GM19240 (cell line): ENCODE measurements at regions not wholly inside any gene's neighbourhood (a gene's known extent, or its start where the extent isn't known, plus 50 kb on each side); places are given as distances from the start of the nearest gene placed in this dataset.
"Not testable (repeated sequence)": the region's sequence is repeated elsewhere in the genome, so short reads cannot be mapped to it uniquely, and the experiment has no call there.

ENCODE experiments used
- DNase-seq: peaks from one replicate; pipeline ENCODE4 v3.0.0; 2011; ENCODE audit warnings: low spot score; ENCODE audit not compliant: insufficient read length

DNA sequence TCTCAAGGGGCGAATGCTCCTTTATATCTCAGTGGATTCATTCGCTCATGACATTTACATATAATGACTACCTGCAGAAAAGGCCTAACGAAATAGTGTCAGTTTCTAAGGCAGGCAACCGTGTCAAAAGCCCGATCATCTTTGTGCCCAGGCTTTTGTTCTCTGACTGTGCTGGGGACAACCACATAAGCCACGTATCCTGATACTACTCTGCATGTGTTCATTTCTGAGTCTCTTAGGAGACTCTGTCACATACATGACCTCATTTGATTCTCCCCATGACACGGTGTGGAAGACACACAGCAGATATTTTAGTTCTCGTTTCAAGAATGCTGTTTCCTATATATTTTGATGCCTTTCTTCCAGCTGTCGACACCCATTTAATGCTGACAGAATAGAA is 598.5 kb downstream of the BNC2 start:
- DNase-seq, result no peak

DNA sequence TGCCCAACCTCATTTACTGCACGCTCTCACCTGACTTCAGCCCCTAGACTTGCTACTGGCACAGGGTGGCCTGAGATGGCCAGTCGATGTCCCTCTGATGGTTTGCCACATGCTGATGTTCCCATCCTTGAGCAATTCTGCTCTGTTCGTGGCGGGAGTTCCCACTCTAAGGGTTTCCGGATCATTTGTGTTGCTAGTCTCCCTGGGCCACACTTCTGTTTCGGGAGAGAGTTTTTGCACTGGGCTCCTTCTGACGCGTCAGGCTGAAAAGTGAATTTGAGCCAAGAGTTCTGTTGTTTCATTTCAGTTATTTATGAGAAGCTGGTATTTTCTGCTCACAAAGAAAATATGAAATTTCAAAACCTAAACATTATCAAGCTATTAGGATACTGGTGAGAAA is 597.7 kb downstream of the BNC2 start:
- DNase-seq, result no peak

DNA sequence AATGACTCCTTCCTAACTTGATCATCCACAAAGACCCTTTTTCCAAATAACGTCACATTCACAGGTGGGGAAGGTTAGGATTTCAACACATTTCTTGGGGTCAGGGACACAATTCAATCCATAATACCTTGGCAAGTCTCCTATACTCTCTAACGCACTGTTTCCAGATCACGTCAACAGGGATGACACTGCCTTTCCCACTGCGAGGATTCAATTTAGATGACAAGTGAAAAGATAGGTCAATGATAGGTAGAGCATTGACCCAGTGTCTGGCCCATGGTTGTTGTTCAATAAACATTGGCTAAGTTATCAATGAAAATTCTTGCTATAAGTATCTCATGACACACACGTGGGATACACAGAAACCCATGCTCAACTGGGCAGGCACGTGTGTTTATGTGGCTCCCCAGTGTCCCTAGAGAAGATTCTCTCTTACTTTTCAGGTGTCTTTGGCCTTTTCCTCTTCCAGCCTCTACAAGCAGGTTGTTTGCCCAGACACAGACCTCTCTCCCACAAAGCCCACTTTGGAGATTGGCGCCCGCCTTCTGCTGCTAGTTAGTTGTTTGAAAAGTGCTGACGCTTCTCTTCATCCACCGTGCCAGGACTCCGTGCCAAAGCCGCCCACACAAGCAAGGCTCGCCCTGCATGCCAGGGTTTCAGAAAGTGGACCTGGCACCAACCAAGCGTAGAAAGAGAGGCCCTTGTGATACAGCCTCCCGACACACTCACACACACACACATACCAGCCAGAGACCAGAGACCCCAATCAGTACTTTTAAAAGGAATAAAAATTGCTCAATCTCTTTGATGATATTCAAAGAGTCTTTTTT is 594.5 kb downstream of the BNC2 start:
- no peak for DNase-seq

DNA sequence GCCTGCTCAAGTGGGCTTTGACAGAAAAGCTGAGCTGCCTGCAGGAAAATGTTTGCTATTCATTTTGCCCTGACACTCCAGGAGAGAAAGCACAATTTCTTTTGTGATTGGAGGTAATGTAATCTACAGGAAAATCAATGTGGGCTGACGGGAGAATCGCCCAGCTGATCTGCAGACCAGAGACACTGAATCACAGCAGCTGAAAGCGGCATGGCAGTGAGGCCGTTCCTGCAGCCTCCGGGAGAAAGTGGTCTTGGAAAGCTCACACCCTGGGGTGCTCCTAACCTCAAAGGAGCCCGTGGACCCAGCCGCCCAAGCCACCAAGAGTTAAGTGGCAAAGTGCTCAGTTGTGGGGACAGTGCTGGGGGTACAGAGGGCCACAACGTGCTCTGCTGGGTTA is 593.6 kb downstream of the BNC2 start:
- no peak for DNase-seq

DNA sequence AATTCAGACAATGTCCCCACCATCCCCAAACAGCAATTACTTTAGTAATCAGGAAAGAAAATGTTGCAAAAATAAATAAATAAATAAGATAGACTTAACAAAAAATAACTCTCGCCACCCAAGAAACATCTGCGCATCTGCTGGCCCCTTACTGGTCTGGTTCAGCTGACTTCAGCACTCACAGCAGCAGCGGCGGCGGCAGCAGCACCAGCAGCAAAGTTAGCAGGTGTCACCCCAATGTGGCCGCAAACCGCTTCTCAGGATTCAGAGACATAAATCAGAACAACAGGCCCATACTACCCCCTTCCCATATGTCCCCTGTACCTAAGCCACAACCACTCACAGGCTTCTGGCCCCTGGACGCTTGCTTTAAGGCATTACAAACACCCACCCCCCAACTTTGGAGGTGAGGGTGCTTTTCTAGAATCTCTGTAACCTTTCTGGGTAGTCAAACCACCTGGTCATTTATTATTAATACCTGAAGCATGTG is 593.0 kb downstream of the BNC2 start:
- DNase-seq, result no peak

DNA sequence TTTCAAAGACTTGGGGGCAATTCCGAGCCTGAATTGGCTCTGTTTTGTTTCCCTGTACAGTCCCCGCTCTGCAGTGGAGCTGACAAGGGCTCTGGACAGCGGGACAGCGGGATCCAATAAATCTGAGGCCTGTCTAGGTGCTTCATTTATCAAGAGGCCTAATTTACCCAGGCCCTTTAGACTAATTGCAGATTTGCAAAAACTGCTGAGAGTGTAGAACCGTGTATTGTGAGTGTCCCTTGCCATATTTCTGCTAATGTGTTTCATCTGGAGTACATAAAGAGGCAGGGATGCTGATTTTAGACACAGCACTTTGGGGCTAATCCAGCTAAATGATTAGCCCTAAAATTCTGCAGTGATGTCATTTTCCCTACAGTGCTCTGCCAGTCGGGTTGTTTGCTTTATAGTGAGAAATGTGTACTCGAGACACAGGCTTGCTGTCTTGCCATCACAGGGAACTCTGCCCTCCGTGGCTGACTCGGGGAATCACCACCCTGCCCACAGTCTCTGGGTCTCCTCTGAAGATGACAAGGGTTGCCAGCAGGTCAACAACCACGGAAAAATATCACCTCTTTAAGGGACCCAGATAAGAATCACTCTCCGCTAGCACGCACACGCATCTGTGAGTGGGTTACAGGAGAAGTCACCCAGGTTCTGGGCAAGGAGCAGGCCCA is 592.0 kb downstream of the BNC2 start:
- DNase-seq, result no peak

DNA sequence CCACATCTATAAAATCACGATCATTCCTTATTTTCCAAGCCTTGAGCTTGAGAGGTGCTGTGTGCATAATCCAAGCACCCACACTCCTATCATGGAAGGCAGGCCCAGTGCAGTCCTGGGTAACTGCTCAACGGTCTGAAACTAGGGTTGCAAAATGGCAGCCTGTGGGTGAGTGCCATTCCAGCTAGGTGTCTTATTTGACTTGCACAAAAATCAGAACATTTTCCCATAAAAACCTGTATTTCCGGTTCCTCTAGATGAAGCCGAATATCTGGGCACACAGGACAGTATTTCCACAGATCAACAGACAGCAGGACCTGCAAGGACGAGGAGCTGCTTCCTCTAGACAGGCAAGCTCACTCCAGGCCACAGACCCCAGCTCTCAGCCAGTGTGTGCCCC is 588.8 kb downstream of the BNC2 start:
- DNase-seq, result no peak

DNA sequence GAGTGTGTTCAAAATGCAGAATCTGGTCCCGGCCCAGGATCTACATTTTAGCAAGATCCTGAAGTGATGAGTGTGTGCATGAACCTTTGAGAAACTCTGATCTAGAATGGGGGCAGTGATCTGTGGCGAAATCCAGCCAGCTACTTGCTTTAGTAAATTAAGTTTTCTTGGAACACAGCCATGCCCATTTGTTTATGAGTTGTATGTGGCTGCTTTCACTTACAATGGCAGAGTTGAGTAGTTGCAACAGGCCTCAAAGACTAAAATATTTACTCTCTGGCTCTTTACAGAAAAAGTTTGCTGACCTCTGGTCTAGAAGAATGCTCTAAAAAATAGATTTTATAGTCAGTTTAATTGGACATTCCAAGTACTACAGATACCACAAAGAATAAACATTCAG is 588.3 kb downstream of the BNC2 start:
- no peak for DNase-seq

DNA sequence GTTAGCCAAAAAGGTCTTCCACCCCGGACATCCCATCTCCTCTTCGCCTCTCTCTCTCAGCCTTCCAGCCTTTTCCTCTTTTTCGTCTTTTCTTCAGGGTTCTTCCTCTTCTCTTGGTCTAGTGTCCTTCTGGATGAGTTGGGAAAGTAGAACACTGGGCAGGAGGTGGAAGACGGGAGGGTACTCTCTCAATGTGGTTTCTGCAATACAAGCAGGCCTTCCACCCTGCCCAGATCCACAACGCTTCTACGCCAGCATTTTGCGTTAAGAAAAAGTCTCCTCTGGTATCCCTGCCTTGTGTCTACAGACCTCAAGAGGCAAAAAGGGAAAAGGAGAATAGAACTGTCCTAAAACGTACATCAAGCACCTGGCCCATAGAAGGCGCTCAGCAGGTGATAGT is 587.8 kb downstream of the BNC2 start:
- DNase-seq, result no peak

DNA sequence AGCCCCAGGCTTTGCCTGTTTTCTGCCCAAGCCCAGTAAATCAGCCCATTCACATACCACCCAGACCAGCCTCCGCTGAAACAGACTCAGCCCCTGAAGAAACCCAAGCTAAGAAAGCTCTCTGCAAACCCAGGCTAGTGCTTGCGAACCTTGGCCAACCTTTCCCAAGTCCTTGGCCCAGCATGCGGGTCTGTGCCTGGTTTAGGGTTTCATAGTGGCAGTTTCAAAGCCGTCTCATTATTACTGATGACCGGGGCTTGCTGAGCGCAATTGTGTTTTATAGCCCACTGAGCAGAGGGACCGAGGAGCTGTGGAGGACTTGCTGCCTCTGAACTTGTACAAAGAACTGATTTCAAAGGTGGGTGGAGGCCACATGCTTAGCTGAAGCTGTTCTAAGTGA is 584.3 kb downstream of the BNC2 start:
- no peak for DNase-seq

DNA sequence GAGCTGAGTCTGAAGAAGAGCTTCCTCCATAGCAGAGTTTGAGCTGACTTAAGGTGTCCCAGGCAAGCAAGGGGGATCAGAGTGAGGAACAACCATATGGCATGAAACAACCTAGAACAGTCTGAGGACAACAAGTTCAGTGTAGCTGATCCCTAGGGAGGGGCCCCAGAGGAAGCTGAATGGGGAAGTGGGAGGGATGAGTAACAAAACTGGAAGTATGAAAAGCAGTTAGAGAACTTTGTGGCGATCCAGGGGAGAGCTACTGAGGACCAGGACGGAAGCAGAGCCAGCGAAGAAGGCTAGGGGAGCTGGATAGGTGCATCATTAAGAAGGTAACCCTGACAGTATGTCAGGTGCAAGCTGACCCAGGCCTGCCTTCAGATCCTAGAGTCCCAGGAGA is 580.8 kb downstream of the BNC2 start:
- DNase-seq, result no peak

DNA sequence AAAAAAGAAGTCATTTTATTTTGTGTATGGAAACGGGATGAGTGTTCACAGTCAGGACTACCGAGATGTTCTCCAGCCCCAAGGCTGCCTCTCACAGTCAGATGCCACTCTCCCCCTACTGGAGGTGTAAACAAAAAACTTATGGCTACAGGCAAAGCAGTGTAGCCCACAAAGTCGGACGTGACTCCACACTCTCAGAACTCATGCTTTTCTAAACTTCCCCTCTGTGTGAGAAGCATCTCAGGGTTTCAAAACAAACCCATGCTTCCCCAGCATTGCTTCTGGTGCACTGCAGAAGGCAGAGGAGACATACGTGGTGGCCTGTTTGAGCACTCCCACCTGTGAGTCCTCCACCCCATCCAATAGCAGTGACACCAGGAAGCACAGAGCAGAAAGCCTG is 580.3 kb downstream of the BNC2 start:
- no peak for DNase-seq

DNA sequence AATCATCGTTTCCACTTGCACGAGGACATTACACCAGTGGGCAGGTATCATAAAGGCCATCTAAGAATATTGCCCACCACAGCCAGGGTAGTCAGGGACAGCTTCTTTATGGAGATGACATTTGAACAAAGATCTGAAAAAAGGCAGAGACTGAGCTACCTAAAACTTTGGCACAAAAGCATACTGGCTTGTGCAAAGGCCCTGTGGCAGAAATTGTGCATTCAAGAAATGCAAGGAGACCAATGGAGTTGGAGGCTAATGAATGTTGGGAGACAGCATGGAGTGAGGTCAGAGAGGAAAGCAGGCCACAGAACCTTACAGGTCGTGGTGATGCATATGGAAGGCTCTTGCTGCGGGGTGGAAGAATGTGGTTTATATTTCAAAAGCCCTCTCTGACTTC is 578.5 kb downstream of the BNC2 start:
- no peak for DNase-seq

DNA sequence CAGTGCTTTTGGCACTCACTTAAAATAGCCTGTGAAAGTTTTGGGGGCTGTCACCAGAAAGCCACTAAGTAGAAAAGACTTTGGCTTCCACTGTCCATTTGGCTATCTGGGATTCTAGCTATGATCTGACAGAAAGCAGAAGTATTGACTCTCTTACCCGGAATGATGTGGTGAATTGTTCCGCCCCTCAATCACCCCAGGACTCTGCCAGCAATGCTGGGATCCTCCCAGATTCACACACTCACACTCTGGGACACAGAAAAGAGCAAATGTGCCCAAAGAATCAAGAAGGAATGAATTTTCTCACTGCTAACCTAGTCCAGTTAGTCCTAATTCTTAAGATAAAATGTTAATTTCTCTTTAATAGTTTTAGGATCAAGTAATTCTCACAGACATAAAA is 576.9 kb downstream of the BNC2 start:
- DNase-seq, result no peak

DNA sequence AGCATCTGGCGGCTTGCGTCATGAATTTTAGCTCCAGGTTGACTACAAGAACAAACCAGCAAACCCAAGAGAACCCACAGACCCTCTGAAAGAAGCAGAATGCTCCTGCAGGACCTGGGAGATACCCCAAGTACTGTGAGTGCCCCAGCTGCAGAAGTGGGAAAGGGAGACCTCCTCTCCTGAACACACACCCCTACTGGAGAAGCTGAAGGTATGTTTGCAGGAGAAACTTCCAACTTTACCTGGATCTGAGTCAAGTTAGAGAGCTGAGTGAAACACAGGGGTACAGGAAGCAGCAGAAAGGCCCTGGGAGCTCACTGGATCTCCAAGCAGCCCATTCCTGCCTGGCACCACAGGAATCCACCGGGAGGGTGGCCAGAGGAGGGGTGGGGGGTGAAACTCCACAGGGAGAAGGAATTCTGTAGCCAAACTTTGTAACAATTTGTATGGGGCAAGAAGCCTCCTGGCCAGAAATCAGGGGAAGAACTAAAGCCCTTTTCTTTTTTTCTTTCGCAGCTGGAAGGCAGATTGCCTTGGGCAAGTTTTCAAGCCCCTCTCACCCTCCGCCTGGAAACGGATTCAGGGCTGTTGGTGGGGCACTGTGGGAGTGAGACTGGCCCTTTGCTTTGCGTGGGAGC is 576.2 kb downstream of the BNC2 start:
- no peak for DNase-seq

DNA sequence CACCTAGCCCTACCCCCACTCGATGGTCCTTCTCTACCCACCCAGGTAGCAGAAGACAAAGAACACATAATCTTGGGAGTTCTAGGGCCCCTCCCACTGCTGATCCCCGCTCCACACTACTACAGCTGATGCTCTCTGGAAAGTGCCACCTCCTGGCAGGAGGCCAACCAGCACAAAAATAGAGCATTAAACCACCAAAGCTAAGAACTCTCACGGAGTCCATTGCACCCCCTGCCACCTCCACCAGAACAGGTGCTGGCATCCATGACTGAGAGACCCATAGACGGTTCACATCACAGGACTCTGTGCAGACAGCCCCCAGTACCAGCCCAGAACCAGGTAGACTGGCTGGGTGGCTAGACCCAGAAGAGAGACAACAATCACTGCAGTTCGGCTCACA is 575.5 kb downstream of the BNC2 start:
- not testable (repeated sequence) for DNase-seq

DNA sequence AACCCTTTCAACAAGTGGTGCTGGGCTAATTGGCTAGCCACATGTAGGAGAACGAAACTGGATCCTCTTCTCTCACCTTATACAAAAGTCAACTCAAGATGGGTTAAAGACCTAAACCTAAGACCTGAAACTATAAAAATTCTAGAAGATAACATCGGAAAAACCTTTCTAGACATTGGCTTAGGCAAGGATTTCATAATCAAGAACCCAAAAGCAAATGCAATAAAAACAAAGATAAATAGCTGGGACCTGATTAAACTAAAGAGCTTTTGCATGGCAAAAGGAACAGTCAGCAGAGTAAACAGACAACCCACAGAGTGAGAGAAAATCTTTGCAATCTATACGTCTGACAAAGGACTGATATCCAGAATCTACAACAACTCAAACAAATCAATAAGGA is 571.1 kb downstream of the BNC2 start:
- DNase-seq, result not testable (repeated sequence)

DNA sequence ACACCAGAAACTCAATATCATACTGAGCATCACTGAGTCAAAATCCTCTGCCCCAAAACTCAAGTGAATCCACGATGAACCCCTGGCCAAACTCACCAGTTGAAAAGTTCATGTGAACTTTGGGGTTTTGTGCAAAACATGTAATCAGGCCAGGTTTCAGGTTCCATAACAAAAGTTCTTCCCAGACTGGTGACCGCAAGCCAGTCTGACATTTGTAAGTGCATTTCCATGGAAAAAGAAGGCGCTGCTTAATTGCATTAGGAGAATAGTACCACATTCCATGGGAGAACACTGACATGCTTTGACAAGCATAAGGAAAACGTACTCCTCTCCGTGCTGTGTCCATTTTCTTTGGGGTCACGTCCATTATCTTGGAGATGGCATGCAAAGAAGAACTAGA is 567.0 kb downstream of the BNC2 start:
- DNase-seq, result no peak

DNA sequence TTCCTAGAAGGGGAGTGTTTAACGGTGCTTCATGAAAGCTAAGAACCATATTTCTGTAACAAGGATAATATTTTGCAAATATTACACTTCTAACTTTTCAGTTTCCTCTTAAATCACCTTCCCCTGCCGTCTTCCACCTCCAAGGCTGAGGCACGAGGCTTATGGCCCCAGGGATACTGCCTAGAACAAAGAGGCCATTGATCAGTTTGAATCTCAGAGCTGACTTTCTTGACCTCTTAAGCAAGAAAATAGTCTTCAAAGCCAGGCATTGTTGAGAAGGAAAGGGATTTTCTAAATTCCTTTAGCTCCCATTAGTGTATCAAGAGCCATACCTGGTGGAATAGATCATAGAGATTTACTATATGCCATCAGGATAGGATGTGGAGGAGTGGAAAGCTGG is 566.2 kb downstream of the BNC2 start:
- no peak for DNase-seq

DNA sequence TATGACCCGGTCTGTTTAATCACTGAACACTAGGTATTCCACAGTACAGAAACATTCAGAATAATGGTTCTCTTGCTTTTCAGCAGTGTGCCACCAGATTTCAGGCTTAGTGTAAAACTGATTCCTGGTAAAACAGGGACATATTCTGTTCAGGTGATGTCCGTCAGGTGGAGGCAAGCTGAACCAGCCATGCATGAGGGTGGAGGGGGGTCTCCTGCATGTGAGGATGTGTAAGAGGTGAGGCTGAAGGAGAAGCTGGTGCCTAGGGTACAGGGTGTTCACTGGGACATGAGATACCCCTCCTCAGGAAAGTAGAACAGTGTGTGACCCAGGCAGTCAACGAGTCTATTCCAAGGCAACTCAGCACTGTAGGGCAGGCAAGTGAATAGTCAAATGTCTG is 563.9 kb downstream of the BNC2 start:
- no peak for DNase-seq

DNA sequence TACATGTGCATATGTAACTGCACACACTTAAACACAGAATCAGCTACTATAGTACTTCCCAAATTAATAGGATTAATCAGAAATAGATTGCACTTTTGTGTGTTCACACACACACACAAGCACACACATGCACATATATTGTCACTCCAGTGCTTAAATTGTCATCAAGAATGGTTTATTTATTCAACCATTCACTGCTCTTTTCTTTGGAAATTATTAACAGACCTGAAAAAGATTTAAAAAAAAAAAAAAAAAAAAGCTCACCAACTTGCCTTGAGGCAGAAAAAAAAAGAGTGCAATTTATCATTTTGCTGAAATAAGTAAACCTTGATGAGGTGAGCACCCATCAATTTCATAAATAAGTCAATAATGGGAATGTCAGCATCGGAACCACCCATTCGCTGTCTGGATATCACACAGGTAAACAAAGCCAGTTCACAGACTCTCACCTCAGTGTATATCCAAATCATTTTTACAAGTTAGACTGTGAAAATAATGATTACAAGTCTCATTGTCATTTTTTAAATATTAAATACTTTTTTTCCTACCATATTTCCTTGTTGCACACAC is 562.8 kb downstream of the BNC2 start:
- no peak for DNase-seq

DNA sequence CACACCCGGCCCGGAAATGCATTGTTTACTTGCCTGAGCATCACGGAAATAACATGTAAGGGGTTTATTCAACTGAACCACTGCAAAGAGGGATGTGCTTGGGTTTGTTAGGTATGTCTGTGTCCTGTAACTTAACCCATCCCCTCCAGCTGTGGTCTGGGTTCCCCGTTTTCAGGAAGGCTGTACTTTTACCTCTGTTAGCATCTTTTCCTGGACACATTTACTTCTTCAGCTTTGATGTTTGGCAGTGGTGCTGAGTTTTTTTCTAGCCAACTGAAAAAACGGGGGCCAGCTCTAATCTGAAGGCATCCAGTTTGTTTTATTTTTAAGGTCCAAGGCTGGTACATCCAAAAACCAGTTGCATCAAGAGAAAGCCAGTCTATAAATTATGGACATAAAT is 561.8 kb downstream of the BNC2 start:
- DNase-seq, result no peak
